ENCODE measurements at regions not wholly inside any gene's neighbourhood (a gene's known extent, or its start where the extent isn't known, plus 50 kb on each side); places are given as distances from the start of the nearest gene placed in this dataset.

GRCh38 chr12:115043079-115043478 is 359.1 kb upstream of the TBX3 start:
- DNase-seq = no peak

- no peak for DNase-seq
Measured at GRCh38 chr12:115042341-115042740, 358.4 kb upstream of the TBX3 start.

DNA sequence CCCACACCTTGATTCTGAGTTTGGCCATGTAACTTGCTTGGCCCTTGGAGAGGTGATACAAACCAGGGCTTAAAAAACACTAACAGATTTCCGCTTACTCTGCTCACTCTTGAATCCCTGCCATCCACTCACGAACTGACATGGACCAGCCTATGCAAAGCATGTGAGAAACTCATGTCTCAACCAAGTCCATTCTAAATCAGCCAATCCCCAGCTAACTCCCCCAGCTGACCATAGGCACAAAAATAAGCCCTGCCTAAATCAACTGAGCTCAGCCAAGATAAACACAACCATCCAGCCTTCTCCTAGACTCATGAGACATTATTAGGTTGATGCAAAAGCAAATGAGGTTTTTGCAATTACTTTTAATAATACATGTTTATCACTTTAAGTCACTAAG is 353.9 kb upstream of the TBX3 start:
- no peak for DNase-seq

DNA sequence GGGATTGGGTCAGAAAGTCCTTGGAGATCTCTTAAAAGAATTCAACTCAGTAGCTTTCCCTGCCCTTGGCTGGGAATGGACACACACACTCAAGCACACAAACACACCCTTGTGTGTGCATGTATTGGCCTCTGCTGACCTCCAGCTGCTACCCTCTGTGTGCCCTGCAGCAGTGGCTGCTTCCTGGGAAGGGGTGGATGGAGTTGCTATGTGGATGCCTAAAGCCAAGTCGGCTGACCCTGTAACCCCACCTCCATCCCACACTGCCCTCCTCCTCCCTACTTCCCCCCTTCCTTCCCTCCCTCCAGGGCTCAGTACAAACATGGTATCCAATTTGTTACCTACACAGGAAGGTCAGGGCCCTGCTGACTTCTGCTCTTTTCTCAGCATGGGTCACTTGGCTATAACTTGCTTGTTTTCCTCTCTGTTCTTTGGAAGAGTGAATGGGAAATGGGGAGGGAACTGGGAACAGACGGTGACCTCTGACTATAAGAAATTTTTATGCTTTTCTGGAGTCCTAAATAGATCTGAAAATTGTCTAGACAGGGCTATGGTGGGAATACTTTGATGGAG is 351.6 kb upstream of the TBX3 start:
- DNase-seq = no peak

DNA sequence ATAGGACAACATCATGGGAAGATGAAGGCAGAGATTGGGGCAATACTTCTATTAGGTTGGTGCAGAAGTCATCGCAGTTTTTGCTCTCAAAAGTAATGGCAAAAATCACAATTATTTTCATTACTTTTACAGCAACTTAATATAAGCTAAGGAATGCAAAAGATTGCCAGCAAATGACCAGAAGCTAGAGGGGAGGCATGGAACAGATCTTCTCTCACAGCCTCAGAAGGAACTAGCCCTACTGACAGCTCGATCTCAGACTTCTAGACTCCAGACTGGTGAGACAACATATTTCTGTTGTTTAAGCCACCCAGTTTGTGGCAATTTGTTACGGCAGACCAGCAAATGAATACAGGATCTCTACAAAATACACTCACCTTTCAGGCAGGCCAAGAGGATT is 348.5 kb upstream of the TBX3 start:
- no peak for DNase-seq

DNA sequence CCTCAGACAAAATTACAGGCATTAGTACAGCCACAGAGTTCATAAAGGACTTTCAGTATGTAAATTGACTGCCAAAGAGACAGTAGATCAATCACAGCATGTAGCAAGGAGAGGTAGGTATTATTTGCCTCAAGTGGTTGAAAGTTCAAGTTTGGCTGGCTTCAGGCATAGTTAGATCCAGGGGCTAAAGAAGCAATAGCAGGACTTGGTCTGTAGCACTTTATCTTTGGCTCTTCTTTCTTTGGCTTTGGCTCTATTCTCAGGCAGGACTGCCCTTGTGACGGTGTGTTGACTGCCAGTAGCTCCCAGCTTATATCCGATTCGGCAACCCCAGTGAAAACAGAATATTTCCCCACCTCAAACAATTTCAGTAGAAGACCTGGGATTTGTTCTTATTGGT is 346.0 kb upstream of the TBX3 start:
- DNase-seq = no peak

DNA sequence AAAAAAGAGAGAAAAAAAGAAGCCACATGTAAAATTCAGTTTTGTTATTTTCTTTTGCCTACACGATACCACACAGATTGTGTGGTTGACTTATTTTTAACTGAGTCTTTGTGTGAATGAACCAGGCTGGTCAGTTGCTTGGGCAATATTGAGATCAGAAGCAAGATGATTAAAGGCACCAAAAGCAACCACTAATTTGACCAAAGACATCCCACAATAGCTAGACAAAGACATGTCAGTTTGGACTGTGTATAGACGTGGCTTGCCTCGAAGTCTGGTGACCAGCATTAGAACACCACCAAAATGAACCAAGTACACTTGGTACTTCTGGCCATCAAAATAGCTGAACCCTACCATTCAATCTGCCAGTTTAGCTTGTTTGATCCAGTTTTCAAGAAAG is 340.6 kb upstream of the TBX3 start:
- DNase-seq = no peak

- no peak for DNase-seq
Measured at GRCh38 chr12:115023279-115024265, 339.6 kb upstream of the TBX3 start.

DNA sequence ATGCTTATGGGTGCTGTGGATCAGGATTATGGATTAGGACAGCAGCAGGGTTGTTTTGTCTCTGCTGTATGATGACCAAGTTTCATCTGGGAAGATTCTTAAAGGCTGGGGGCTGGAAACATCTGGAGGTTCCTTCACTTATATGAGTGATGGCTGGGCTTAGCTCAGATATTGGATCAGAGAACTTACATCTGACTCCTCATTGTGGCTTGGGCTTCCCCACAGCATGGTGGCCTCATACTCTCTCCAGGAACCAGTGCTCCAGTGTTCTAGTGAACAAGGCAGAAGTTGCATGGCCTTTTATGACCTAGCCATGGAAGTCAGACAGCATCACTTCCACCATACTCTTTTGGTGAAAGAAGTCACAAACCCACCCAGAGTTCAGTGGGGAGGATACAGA is 336.1 kb upstream of the TBX3 start:
- no peak for DNase-seq

GRCh38 chr12:115017346-115017745 is 333.4 kb upstream of the TBX3 start:
- no peak for DNase-seq

DNA sequence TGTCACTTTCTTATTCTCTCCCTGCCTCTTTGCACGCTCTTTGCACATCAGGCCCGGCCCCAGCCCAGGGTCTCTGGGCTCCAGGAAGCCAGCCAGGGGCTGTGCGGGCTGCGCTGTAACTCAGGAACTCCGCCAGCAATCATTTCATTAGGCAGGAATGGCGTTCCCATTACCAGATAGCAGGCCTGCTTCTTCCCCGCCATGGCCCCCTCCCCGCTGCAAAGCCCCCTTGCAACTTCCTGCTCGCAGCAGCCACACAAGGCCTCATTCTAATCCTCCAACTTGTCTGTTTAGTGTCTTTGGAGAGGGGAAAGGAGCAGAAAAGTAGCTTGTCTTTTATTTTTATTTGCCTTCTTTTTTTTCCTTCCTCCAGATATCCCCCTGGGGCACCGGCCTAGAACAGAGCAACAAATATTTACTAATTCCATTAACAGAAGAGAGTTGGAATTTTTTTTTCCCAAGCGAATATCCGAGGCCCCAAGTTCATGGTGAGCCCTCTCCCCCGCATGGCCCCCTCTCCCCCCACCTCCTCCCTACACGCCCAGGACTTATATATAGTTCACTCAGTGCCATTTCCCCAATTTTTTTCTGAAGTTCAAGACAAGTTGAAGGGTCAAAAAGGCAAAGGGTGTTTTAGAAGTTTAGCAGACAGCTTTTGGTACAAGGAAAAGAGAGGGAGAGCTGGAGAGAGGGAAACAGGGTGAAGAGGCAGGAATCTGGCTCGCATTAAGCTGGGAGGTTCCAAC is 329.4 kb upstream of the TBX3 start:
- DNase-seq = no peak

DNA sequence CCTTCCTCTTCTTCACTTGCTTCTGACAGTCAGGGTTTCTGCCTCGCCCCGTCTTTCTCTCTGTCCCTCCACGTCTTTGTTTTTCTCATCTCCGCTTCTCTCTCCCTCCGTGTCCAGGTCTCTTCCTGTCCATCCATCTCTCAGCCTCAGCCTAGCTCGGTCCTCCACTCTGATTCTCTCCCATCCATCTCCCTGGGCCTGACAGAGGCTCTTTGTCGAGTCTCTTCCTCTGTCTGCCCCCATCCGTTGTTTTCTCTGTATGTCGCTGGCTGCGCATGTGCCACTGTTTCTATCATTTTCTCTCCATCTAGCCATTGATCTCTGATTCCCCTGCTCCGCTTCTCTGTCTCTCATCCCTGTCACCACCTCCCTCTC is 328.9 kb upstream of the TBX3 start:
- no peak for DNase-seq

DNA sequence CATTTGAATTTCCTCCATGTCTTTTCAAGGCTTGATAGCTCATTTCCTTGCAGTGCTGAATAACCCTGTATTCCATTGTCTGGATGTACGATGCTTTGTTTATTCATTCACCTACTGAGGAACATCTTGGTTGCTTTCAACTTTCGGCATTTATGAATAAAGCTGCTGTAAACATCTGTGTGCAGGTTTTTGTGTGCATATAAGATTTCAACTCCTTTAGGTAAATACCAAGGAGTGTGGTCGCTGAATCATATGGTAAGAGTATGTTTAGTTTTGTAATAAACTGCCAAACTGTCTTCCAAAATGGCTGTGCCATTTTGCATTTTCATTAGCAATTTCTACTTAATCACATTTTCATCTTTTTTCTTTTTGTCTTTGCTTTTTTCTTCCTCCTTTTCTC is 327.7 kb upstream of the TBX3 start:
- DNase-seq = no peak

- no peak for DNase-seq
Measured at GRCh38 chr12:115010324-115010995, 326.5 kb upstream of the TBX3 start.

GRCh38 chr12:115008929-115009328 is 325.0 kb upstream of the TBX3 start:
- no peak for DNase-seq

DNA sequence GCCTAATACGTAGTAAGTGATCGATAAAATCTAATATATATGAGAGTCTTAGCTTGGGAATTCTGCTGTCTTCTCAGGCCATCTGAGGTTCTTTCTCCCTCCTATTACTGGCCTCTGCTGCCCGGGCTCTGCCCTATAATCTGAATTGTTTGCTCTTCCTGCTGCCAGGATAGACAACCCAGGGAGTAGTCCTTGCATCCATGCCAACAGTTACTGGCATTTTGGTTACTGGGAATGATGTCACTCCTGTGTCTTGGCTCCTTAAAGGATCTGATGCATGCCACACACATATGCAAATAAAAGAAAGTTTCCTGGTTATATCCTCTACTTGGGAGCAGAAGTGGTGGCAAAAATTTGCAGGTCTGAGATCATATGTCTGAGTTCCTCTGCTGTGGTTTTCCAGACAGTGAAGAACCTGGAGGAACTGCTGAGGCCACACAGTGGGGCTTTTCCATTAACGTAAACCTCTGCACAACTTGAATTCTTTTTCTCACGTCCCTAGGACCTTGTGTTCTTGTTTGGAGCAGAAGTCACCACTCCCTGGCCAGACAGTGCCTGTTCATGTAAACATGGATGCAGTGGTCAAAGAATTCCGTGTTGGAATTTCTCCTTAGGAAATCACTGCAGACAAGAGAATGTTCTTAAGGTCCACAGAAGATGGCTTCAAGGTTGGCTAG is 320.6 kb upstream of the TBX3 start:
- DNase-seq = peak; percentile 5

GRCh38 chr12:115002434-115002833 is 318.5 kb upstream of the TBX3 start:
- DNase-seq = no peak

- DNase-seq = no peak
Measured at GRCh38 chr12:115001571-115002180, 317.7 kb upstream of the TBX3 start.

- DNase-seq = peak; percentile 49
Measured at GRCh38 chr12:115000038-115000437, 316.1 kb upstream of the TBX3 start.

- DNase-seq = no peak
Measured at GRCh38 chr12:114998750-114999128, 314.8 kb upstream of the TBX3 start.

GRCh38 chr12:114998118-114998749 is 314.3 kb upstream of the TBX3 start:
- no peak for DNase-seq

DNA sequence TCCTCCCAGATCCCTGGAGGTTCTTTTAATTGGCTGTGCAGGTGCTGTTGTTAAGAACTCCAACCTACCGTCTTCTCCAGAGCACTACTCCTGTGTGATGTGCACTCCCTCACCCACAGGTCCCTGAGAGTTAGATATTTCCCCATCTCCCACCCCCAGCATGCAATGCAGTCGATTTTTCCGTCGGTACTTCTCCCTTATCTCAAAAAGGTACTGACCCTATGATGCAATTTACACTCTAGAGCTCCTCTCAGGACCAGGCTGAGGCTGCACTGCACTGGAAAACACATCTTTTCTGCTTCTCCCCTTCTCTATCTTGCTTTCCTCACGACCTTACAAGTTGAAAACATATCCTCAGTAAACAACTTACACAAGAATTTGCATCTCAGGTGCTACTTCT is 312.4 kb upstream of the TBX3 start:
- no peak for DNase-seq
